IMR-90 (cell line): ENCODE measurements at regions not wholly inside any gene's neighbourhood (a gene's known extent, or its start where the extent isn't known, plus 50 kb on each side); places are given as distances from the start of the nearest gene placed in this dataset.

ENCODE experiments used
- BHLHE40 ChIP-seq: fragments of 150-350 bp; IDR thresholded peaks from 2 replicates; pipeline ENCODE4 v1.6.1; 2016; ENCODE audit warnings: mild to moderate bottlenecking, low read depth, low read length
- CTCF ChIP-seq: conservative IDR thresholded peaks from 2 replicates; pipeline ENCODE4 v1.5.1; 2012; ENCODE audit warnings: mild to moderate bottlenecking, low read depth, low read length, improper control_type of control experiment
- MXI1 ChIP-seq: IDR thresholded peaks from 2 replicates; pipeline ENCODE4 v1.6.1; 2012; ENCODE audit warnings: low read depth, mild to moderate bottlenecking, low read length, moderate library complexity, borderline replicate concordance
- POLR2A ChIP-seq: IDR thresholded peaks from 2 replicates; pipeline ENCODE4 v1.6.1; 2012; ENCODE audit warnings: mild to moderate bottlenecking, low read depth, low read length
- RAD21 ChIP-seq: IDR thresholded peaks from 2 replicates; pipeline ENCODE4 v1.6.1; 2012; ENCODE audit warnings: low read length, improper control_type of control experiment
- RFX5 ChIP-seq: IDR thresholded peaks from 2 replicates; pipeline ENCODE4 v1.8.0; 2012; ENCODE audit warnings: low read depth, mild to moderate bottlenecking, low read length, moderate library complexity
- USF2 ChIP-seq: fragments of 150-350 bp; IDR thresholded peaks from 2 replicates; pipeline ENCODE4 v1.6.1; 2017; ENCODE audit warnings: mild to moderate bottlenecking, antibody characterized with exemption, low read length, low read depth

- TF ChIP-seq POLR2A (no peak), CTCF (no peak), RFX5 (no peak), RAD21 (no peak), USF2 (no peak), BHLHE40 (no peak), MXI1 (no peak)
Observed at GRCh38 chr20:54860716-54861115, 385.3 kb downstream of the DOK5 start.
